KOPT-K1 (cell line): ENCODE measurements at regions not wholly inside any gene's neighbourhood (a gene's known extent, or its start where the extent isn't known, plus 50 kb on each side); places are given as distances from the start of the nearest gene placed in this dataset.
"Not testable (repeated sequence)": the region's sequence is repeated elsewhere in the genome, so short reads cannot be mapped to it uniquely, and the experiment has no call there.

Source experiments
- H3K27ac ChIP-seq: fragments of 200-600 bp; sonication (generic); 2 replicates; pipeline ENCODE4 v1.5.1; 2016; ENCODE audit warnings: antibody characterized with exemption, mild to moderate bottlenecking, low read depth, low read length; ENCODE audit not compliant: poor library complexity, severe bottlenecking
- H3K36me3 ChIP-seq: fragments of 200-600 bp; sonication (generic); 2 replicates; pipeline ENCODE4 v1.5.1; 2017; ENCODE audit warnings: antibody characterized with exemption, mild to moderate bottlenecking, low read length, moderate library complexity; ENCODE audit not compliant: insufficient read depth
- H3K9me3 ChIP-seq: fragments of 200-600 bp; sonication (generic); 2 replicates; pipeline ENCODE4 v1.5.1; 2017; ENCODE audit warnings: antibody characterized with exemption, low read length, mild to moderate bottlenecking; ENCODE audit not compliant: insufficient read depth, poor library complexity, severe bottlenecking

DNA sequence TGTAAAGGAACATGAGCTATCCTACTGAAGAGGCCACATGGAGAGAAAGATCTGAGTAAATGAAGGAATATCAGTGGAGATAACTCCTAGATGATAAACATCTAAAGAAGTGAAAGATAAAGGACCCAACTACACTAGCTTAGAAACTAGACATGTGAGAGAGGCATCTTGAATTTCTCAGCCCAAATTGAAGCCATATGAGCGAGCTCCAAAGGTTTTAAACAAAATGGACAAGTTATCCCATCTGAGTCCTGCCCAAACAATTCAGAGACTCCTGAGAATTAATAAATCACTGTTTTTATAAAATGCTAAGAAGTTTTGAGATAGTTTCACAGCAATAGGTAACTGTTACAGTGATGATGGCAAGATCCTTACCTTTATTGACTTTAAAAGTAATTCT is 438.9 kb downstream of the NAV3 start:
- Histone ChIP-seq H3K9me3 (no peaks in the 10 kb centered on the region), H3K36me3 (no peaks in the 10 kb centered on the region), H3K27ac (no peak overlapping the region)

- no peak overlapping the region for H3K27ac ChIP-seq
- H3K36me3 ChIP-seq = no peaks in the 10 kb centered on the region
- H3K9me3 ChIP-seq = no peaks in the 10 kb centered on the region
Measured at GRCh38 chr12:78271546-78271945, 440.9 kb downstream of the NAV3 start.

DNA sequence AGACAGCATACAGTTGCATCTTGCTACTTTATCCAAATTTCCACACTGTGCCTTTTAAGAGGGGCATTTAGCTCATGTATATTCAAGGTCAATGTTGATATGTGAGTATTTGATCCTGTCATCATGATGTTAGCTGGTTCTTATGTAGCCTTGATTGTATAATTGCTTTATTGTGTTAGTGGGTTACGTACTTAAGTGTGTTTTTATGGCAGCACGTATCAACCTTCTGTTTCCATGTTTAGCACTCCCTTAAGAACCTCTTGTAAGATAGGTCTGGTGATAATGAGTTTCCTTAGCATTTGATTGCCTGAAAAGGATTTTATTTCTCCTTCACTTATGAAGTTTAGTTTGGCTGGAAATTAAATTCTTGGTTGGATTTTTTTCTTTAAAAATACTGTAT is 445.2 kb downstream of the NAV3 start:
- peaks cover 19% of the 10 kb centered on the region for H3K9me3 ChIP-seq
- H3K27ac ChIP-seq = no peak overlapping the region
- no peaks in the 10 kb centered on the region for H3K36me3 ChIP-seq

- H3K36me3 ChIP-seq = no peaks in the 10 kb centered on the region
- H3K27ac ChIP-seq = no peak overlapping the region
- H3K9me3 ChIP-seq = peaks cover 19% of the 10 kb centered on the region
Measured at GRCh38 chr12:78278706-78279190, 448.1 kb downstream of the NAV3 start.

DNA sequence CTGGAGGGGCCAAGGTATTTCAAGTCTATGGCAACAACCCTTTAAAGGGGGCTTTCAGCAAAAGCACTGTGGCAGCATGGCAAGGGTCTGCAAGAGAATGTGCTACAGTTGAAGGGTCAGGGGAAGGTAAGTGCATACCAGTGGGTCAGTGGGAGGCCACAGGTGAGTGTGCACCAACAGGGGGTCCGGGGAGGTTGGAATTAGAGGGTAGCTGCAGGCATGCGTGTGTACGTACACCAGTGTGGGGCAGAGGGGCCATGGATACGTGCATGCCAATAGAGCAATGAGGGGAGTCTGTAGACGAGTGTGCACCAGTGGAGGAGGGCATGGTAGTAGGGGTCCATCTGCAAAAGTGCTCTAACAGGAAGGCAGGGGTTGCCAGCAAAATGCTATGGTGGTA is 448.9 kb downstream of the NAV3 start:
- peaks cover 19% of the 10 kb centered on the region for H3K9me3 ChIP-seq
- H3K27ac ChIP-seq = no peak overlapping the region
- H3K36me3 ChIP-seq = no peaks in the 10 kb centered on the region

DNA sequence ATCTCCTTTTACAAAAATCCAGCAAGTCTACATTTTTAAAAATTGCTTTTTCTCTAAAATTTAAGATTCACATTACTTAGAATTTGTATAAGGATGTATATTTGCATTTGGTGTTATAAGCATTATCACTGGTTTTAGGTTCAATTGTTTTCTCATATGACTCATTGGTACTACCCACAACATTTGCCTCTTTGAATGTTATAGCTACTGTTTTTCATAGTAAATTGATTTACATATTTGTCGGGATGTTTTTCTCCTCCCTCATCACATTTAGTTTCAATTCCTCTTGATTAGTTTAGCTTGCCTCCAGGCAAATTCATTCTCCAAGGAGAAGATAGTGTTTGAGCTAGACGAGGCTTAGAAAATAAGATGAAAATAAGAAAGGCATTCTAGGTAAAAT is 450.4 kb downstream of the NAV3 start:
- not testable (repeated sequence) for H3K27ac ChIP-seq, H3K36me3 ChIP-seq
- H3K9me3 ChIP-seq = peaks cover 19% of the 10 kb centered on the region

- H3K9me3 ChIP-seq = peaks cover 3% of the 10 kb centered on the region
- no peak overlapping the region for H3K27ac ChIP-seq
- H3K36me3 ChIP-seq = no peaks in the 10 kb centered on the region
Measured at GRCh38 chr12:78284417-78284816, 453.7 kb downstream of the NAV3 start.

GRCh38 chr12:78290606-78291345 is 460.1 kb downstream of the NAV3 start:
- Histone ChIP-seq H3K36me3 (no peaks in the 10 kb centered on the region), H3K9me3 (no peaks in the 10 kb centered on the region), H3K27ac (no peak overlapping the region)

DNA sequence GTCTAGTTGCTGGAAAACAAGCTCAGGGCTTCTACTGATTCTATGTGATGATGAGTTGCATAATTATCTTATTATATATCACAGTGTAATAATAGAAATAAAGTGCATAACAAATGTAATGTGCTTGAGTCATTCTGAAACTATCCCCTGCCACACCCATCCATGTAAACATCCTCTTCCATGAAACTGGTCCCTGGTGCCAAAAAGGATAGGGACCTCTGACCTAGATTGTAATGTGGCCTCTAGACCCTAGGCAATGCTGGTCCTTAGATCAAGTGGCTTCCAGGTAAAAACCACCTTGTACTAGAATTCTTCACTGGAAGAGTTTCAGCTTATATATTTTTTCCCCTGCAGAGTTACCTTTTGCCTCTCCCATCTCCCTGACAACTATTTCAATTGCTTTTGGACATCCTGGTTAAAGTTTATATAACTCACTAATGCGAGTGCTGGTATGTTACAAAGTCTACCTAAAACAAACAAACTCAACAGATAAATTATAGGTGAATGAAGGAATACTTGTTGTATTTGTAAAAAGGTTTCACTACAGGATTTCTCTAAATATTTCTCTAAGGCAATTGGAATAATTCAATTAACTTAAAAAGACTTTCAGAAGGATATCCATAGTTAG is 462.5 kb downstream of the NAV3 start:
- no peaks in the 10 kb centered on the region for H3K36me3 ChIP-seq
- H3K9me3 ChIP-seq = no peaks in the 10 kb centered on the region
- H3K27ac ChIP-seq = no peak overlapping the region

DNA sequence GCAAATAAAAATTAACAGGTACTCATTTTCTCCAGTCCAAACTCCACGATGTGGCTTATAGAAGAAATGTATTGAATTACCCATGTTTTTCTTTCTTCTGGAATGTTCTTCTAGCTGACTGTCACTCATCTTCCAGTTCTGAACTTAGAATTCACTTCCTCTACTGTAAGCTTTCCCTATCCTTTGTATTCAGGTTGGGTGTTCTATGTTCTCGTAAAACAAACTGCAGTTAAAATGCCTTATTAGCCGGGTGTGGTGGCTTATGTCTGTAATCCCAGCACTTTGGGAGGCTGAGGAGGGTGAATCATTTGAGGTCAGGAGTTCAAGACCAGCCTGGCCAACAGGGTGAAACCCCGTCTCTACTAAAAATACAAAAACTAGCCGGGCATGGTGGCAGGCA is 470.6 kb downstream of the NAV3 start:
- H3K9me3 ChIP-seq, H3K36me3 ChIP-seq, H3K27ac ChIP-seq: not testable (repeated sequence)

DNA sequence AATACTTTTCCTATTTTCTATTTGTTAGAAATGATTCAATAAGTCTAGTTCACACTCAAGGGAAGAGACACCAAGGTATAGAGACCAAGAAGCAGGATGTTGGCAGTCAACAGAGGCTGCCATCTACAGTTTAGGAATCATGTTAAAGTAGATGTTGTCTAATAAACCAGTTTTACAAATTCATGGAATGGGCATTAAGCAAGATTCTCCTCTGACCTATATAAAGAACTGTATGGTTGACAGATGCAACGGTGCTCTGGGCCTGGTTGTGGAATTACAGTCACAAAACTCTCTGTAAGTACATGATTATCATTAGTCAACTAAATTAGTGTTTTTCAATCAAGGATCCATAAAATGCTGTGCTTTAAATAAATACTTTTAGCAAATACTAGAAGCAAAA is 475.1 kb downstream of the NAV3 start:
- Histone ChIP-seq H3K27ac (no peak overlapping the region), H3K36me3 (no peaks in the 10 kb centered on the region), H3K9me3 (no peaks in the 10 kb centered on the region)

GRCh38 chr12:78306236-78306635 is 475.5 kb downstream of the NAV3 start:
- Histone ChIP-seq H3K36me3 (no peaks in the 10 kb centered on the region), H3K9me3 (no peaks in the 10 kb centered on the region), H3K27ac (no peak overlapping the region)

- H3K9me3 ChIP-seq = no peaks in the 10 kb centered on the region
- no peak overlapping the region for H3K27ac ChIP-seq
- no peaks in the 10 kb centered on the region for H3K36me3 ChIP-seq
Measured at GRCh38 chr12:78308701-78309100, 478.0 kb downstream of the NAV3 start.

- Histone ChIP-seq H3K9me3 (no peaks in the 10 kb centered on the region), H3K27ac (no peak overlapping the region)
Measured at GRCh38 chr12:78315028-78315427, 484.3 kb downstream of the NAV3 start.

DNA sequence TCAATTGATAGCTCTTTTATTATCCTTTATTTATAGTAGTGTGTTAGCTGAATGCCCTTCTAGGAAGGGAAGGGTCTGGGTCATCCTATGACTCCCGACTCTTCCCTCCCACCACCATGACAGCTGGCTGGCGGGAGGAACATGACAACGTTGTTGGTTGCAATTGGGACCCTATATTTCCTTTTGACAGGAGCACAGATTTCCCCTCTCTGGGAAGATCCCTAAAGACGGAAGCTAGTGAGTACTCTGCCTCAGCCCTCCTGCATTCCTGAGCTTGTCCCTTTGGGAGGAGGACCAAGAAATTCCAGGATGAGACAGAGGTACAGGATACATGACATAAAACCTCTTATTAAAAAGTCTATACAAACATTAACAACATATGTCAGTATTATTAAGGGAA is 485.4 kb downstream of the NAV3 start:
- no peak overlapping the region for H3K27ac ChIP-seq
- H3K9me3 ChIP-seq = no peaks in the 10 kb centered on the region

More at GRCh38 chr12:78315028-78315427, 484.3 kb downstream of the NAV3 start:
- H3K36me3 ChIP-seq = no peaks in the 10 kb centered on the region

More for the DNA sequence above, 485.4 kb downstream of the NAV3 start:
- no peaks in the 10 kb centered on the region for H3K36me3 ChIP-seq
